Suppressor macrophage treated with lipopolysaccharide for 4 hours (primary cell): ENCODE measurements at regions not wholly inside any gene's neighbourhood (a gene's known extent, or its start where the extent isn't known, plus 50 kb on each side); places are given as distances from the start of the nearest gene placed in this dataset.
A peak's percentile ranks its signal among the peaks of the same experiment; 100 is the strongest.

Experiments
- DNase-seq: peaks from one replicate; pipeline ENCODE4 v3.0.0-alpha.2; 2020

GRCh38 chr1:115203287-115203686 lies 114.0 kb upstream of the TSPAN2 start:
- DNase-seq = no peak

GRCh38 chr1:115201598-115201997 lies 112.3 kb upstream of the TSPAN2 start:
- no peak for DNase-seq

DNA sequence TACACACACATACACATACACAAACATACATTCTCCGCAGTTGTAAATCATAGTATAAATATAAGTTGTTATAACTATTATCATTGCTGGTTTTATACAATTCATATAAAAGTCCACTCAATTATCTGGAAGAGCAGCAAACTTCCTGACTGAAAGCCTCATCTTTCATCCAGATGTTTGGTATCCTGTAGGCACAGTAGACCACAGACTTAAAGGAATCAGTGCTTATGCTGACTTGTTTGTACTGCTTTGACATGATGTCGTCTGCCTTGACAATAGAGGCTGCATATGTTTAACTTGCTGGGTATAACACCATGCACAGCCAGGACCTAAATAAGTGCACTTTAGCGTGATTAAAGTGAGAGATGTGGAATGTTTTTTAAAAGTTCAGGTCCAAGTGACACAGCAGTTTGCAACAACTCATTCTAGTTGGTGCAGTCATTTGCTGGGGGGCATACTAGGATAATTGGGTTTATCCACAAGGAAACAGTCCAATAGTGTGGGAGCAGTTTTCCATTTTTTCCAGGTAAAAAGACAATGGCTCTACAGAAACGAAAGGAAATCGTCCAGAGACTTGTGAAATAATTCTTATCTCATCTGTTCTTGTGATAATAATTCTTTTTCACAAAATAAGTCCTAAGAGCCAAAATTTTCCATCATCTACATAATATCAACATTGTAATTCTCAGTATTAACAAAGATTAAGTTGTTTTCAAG lies 110.3 kb upstream of the TSPAN2 start:
- DNase-seq = no peak

DNA sequence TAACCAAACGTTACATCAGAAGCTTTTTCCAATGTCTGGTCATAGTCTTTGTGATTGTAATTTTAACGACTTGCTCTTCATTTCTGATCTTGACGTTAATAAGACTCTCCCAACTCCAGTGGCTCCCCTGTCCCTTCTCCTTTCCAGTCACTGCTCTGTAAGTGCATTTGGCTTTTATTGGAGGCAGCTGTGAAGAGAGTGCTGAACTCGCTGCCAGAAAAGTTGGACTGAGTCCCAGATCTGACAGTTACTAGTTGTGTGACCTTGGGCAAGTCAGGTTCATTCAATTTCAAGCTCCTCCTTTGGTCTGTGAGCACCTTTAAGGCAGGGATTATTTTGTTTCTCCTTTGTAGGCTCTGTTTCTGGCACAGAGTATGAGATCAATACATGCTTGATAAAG lies 109.6 kb upstream of the TSPAN2 start:
- DNase-seq = no peak

DNA sequence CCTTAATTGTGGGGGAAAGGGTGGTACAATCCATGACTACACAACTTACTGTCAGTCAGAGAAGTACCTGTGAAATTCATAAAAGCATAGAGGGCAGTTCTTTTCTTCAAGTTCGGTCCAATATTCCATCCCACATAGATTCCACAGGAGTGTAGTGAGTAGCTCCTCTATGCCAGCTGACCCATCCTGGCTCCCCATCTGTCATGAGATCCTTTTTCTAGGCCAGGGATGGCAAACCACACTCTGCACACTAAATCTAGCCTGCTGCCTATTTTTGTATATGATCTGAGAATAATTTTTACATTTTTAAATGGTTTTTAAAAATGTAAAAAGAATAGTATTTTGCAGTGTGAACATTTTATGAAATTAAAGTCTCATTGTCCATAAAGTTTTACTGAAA lies 107.0 kb upstream of the TSPAN2 start:
- no peak for DNase-seq

- DNase-seq = no peak
Observed at GRCh38 chr1:115194506-115194905, 105.2 kb upstream of the TSPAN2 start.

GRCh38 chr1:115193046-115193828 lies 103.9 kb upstream of the TSPAN2 start:
- no peak for DNase-seq

GRCh38 chr1:115192200-115192767 lies 103.0 kb upstream of the TSPAN2 start:
- no peak for DNase-seq

DNA sequence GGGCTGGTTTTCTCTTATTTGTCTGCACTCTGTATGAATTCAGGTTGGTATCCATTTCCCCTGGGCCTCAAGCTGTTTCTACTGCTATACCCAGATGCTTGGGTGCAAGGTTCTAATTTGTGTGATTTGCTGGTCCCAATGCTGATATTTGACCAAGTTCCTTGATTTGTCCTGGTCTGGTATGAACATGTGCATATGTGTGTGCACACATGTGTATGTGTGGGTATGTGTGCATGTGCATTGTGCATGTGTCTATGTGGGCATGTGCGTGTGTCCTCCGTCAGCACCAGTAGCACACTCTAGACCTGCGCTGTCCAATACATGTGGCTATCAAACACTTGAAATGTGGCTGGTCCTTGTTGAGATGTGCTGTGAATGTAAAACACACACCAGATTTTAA lies 102.4 kb upstream of the TSPAN2 start:
- no peak for DNase-seq

DNA sequence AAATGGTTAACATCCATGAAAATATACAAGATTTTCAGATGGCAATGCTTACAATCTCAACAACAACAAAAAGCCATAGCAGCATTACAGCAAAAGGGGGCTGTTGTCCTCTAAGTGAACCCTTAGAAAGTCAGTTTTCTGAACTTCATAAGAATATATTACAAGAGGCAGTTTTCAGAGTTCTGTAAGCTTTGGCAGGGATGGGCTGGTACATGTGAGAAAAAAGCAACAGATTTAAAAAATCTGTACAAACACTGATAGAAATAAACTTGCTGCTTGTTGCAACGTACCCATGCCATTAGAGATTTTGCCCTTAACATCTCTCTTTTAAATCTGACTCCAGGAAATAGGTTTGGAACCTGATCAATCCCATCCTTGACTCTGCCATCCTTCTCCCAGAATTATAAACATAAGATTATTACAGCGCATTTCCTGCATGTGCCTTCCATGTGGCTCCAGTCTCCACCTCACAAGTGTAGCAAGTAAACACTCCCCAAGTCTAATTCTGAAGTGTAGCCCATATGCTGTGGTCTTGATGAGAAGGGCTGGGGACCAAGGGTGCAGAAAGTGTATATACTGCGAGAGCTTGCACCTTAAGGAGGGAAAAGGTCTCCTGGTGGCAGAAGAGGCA lies 101.4 kb upstream of the TSPAN2 start:
- no peak for DNase-seq

- no peak for DNase-seq
Observed at GRCh38 chr1:115189814-115190539, 100.7 kb upstream of the TSPAN2 start.

DNA sequence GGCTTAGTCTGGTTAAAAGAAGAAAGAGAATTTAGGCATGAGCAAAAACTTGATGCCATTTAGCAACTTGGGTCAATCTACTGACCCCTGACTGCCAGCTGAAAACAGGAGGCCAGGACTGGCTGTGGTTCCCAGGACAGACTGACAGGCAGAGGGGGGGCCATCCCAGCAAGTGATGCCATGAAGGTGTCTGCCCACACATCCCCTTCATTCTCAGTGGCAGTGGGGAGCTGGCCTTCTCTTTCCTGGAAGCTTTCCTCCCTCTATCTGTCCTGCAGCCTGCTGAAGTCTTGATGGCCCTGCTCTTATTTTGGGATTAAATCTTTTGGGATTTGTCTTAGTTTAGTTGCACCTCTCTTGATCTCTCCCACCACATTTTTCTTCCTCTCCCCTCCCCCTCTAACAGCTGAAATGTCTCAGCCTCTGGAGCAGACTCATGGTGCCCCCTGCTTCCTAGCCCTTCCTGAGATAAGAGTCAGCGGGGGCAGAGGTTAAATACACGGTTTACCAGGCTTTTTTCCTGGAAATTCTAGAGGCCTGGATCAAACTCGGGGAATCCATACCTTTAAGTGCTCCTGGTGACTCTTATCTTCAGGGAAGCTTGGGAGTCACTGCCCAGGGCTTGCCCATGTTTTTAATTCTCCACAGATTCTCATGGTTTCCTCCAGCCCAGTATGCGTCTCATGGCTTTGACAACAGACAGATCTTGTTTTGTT lies 99.5 kb upstream of the TSPAN2 start:
- no peak for DNase-seq

- no peak for DNase-seq
Observed at GRCh38 chr1:115186711-115187265, 97.5 kb upstream of the TSPAN2 start.

DNA sequence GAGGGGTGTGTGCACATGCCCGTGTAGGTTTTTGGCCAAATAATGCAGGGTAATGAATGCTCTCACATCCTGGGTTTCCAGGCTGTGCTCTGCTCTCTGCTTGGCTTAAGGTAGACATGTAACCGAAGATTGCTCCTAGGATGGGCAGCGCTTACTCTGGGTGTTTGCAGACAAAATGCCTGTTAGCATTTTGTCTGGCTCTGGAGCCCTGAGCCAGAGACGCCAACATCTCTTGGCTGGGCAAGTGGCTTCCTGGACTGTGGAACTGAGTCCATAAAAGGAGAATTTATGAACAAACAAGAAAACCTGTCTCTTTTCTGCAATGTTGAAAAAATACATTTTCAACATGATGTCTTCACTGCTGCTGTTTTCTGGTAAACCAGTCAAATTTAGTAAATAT lies 96.0 kb upstream of the TSPAN2 start:
- DNase-seq = no peak

GRCh38 chr1:115184951-115185331 lies 95.6 kb upstream of the TSPAN2 start:
- peak; percentile 27 for DNase-seq

- no peak for DNase-seq
Observed at GRCh38 chr1:115184260-115184950, 95.1 kb upstream of the TSPAN2 start.

DNA sequence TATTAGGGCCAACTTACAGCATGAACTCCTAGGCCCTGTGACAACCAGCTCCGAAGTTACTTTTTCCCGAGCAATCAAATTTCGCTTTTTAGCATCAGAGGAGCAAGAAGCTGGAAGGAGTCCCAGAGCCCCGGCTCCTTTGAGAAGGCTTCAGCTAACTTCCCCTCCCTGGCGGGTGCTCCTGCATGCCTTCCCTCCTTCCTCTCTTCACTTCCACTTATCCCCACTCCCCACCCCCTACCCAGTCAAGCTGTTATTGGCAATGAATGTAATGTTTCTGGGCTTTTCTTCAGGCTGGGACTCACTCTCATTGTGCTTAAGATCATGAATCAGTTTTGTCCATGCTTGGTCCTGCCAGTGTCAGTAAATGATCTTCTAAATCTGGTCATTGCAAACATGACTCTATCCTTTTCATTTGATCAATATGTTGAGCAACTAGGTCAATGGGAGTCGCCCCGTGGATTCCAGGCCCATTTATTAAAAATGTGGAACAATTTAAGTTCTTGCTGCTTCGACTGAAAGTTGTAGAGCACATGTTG lies 94.5 kb upstream of the TSPAN2 start:
- no peak for DNase-seq

- no peak for DNase-seq
Observed at GRCh38 chr1:115183158-115183557, 93.9 kb upstream of the TSPAN2 start.

DNA sequence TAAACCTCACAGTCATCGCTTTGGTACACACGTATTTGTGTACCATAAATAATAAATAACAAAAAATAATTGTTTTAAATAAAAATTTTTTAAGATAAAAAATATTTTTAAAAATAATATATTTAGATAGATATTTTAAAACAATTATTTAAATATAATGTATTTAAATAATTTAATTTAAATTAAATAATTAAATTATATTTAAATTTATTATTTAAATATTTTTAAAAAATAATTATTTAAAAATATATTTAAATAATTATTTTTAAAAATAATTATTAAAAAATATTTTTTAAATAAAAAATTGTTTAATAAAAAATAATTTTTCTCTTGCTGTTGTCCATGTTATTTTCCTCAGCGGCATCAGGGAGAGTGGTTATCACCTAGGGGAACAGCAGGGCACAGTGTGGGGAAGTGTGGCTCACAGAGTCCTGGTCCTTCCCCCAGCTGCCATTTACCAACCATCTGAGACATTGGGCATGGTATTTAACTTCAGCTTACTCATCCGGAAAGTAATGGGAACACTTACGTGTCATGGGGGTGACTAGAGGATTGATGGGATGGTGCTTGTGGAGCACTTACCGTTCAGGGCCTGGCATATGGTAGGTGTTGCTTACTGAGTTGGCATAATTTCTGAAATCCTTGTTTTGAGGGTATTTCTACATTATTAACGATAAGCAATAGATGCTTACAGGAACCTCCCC lies 92.9 kb upstream of the TSPAN2 start:
- DNase-seq = no peak

GRCh38 chr1:115181231-115181630 lies 91.9 kb upstream of the TSPAN2 start:
- no peak for DNase-seq
